Caco-2 (cell line): ENCODE measurements at regions not wholly inside any gene's neighbourhood (a gene's known extent, or its start where the extent isn't known, plus 50 kb on each side); places are given as distances from the start of the nearest gene placed in this dataset.

Experiments used
- BruUV-seq: library from RNA; stranded (reverse); fragments of 400-500 nt; replicated peaks from 2 replicates; lab custom pipeline; 2021; lab: Mats Ljungman, UMichigan
- CTCF ChIA-PET: fragments of 300-600 bp; sonication (Branson Sonifier 250); formaldehyde crosslinking; loops from one replicate; lab custom pipeline; 2022; ENCODE audit warnings: antibody characterized with exemption; lab: Charles Lee
- POLR2A ChIA-PET: fragments of 300-600 bp; sonication (Branson Sonifier 250); formaldehyde crosslinking; loops from one replicate; lab custom pipeline; 2022; ENCODE audit warnings: antibody characterized with exemption; lab: Charles Lee
- DNase-seq, 2 experiments: peaks; one replicate each; pipeline versions ENCODE4 v3.0.0 to v3.0.0-alpha.2; 2020 to 2022
- H3K27me3 ChIP-seq: replicated peaks from 2 replicates; pipeline ENCODE4 v1.6.0; 2011; ENCODE audit warnings: low read length; ENCODE audit not compliant: control insufficient read depth, insufficient read depth
- H3K36me3 ChIP-seq: 2 replicates; pipeline ENCODE4 v1.5.1; 2011; ENCODE audit warnings: low read length; ENCODE audit not compliant: control insufficient read depth, insufficient read depth
- H3K4me1 ChIP-seq: fragments of 250-450 bp; sonication (Bioruptor Pico); 2 replicates; pipeline ENCODE4 v1.5.1; 2020; ENCODE audit warnings: mild to moderate bottlenecking
- H3K4me3 ChIP-seq: 2 replicates; pipeline ENCODE4 v1.5.1; 2011; ENCODE audit warnings: low read depth, mild to moderate bottlenecking, control low read depth, low read length
- H3K9me3 ChIP-seq: fragments of 250-450 bp; sonication (Bioruptor Pico); 2 replicates; pipeline ENCODE4 v1.5.1; 2020; ENCODE audit warnings: mild to moderate bottlenecking, moderate library complexity
- H3K27ac Mint-ChIP-seq: one replicate; pipeline ENCODE4 v1.8.0; 2022; ENCODE audit warnings: mixed read lengths; ENCODE audit not compliant: unreplicated experiment
- H3K27me3 Mint-ChIP-seq: one replicate; pipeline ENCODE4 v1.8.0; 2022; ENCODE audit warnings: mixed read lengths; ENCODE audit not compliant: insufficient read depth, unreplicated experiment
- H3K36me3 Mint-ChIP-seq: one replicate; pipeline ENCODE4 v1.8.0; 2022; ENCODE audit warnings: mild to moderate bottlenecking, mixed read lengths; ENCODE audit not compliant: insufficient read depth, unreplicated experiment
- H3K4me1 Mint-ChIP-seq: one replicate; pipeline ENCODE4 v1.8.0; 2022; ENCODE audit warnings: low read depth, mixed read lengths; ENCODE audit not compliant: unreplicated experiment
- H3K4me3 Mint-ChIP-seq: one replicate; pipeline ENCODE4 v1.8.0; 2022; ENCODE audit warnings: mild to moderate bottlenecking, moderate library complexity, mixed read lengths; ENCODE audit not compliant: unreplicated experiment
- H3K9me3 Mint-ChIP-seq: one replicate; pipeline ENCODE4 v1.8.0; 2022; ENCODE audit warnings: mixed read lengths; ENCODE audit not compliant: unreplicated experiment
- CTCF ChIP-seq, 2 experiments: fragments of 200-600 bp in 1 of 2; IDR thresholded peaks; 1 replicate in 1 of 2; 2 replicates in 1 of 2; pipeline versions ENCODE4 v1.5.1 to v1.8.0; 2011 to 2022; ENCODE audit warnings: antibody characterized with exemption in 1 of 2, control low read depth in 1 of 2, inconsistent platforms in 1 of 2, low read depth in 1 of 2, low read length in 1 of 2, mild to moderate bottlenecking in 1 of 2, moderate library complexity in 1 of 2; ENCODE audit not compliant: insufficient read depth in 1 of 2, severe bottlenecking in 1 of 2, unreplicated experiment in 1 of 2
- intact Hi-C: fragments of 100-400 bp; cut with micrococcal nuclease; formaldehyde crosslinking; loops from one replicate; pipeline ENCODE4 v1.10.0; 2022; ENCODE audit not compliant: unreplicated experiment

DNA sequence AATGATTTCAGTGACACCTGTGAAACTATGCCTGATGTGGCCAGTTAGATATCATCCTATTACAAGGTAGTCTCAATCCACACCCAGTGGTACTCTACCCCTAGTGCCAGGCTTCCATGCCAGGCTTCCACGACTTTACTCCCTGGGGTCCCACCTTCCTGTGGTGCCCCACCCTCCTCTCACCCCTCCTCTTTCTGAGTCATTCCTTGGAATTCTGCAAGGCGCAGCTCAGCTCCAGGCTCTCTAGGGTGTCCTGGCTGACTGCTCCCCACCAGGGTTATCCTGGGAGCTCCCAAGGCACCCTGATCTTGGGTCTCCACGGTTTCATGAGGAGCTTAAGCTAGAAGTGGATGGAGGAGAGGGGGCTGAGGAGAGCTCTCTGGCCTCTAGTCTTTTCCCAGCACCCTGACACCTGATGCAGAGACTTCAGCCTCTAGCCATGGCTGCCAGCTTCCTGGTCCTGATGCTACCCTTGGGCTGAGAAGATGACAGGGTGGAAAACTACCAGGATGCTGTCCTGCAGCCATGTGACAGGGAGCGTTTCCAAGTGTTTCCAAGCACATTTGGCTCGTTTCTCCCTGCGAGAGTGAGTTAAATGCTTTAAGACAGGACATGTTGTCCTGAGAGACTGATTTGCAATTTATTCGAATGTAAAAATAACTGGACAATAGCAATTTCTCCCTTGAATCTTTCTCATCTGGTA is 1461.2 kb downstream of the TBC1D22A start:
- no peaks in the 10 kb centered on the region for H3K4me1 ChIP-seq
- no peak for TF ChIP-seq CTCF (IDR thresholded peaks at IDR 0.05; ENCODE audit: insufficient read depth in 1 of 2, low read depth in 1 of 2, low read length in 1 of 2, severe bottlenecking in 1 of 2, unreplicated experiment in 1 of 2)
- no peaks in the 10 kb centered on the region for H3K9me3 ChIP-seq
- no peaks in the 10 kb centered on the region for H3K36me3 ChIP-seq
- H3K4me3 Mint-ChIP-seq, result no peak overlapping the region
- no peaks in the 10 kb centered on the region for H3K27me3 ChIP-seq
- H3K27ac Mint-ChIP-seq, result no peak overlapping the region
- H3K36me3 Mint-ChIP-seq, result no peaks in the 10 kb centered on the region
- peaks cover 5% of the 10 kb centered on the region for H3K27me3 Mint-ChIP-seq
- no peak for DNase-seq
- peaks cover 15% of the 10 kb centered on the region for H3K9me3 Mint-ChIP-seq
- intact Hi-C loops, result no loop called here
- no peaks in the 10 kb centered on the region for H3K4me1 Mint-ChIP-seq
- POLR2A ChIA-PET, result no interaction called here
- no TSS peak for BruUV-seq
- CTCF ChIA-PET, result no interaction called here
- no peak overlapping the region for H3K4me3 ChIP-seq

DNA sequence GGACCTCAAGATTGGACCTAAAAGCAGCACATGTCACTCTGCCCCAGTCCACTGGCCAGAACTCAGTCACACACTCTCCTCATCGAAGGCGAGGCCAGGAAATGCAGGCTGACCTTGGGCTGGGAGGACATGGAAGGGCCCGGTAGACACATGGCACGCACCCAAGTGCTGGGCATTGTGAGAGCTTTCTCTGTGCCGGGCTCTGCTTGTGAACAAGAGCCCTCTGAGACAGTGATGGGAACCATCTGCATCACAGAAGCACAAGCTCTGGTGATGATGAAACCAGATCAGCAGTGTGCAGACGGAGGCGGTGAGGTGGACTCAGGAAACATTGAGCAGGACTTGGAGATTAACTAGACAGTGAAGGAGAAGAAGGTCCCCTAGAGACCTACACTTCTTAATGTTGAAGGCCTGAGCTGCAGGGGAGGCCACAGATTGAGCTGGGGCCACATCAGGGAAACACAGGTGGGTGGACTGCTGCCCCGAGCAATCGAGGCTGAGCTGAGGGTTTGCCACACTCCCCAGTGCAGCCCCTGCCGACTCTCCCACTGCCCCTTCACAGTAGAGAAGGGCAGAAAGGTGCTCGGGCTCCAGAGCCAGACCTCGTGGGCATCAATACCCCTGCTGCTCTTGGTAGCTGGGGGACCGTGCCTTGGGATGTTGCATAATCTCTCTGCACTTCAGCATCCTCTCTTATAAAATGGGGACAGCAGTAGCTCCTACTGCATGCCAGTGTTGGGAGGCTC is 1460.5 kb downstream of the TBC1D22A start:
- Mint-ChIP-seq H3K4me3 (no peak overlapping the region), H3K36me3 (no peaks in the 10 kb centered on the region), H3K9me3 (peaks cover 15% of the 10 kb centered on the region), H3K4me1 (no peaks in the 10 kb centered on the region), H3K27me3 (peaks cover 5% of the 10 kb centered on the region), H3K27ac (no peak overlapping the region)
- no peaks in the 10 kb centered on the region for H3K36me3 ChIP-seq
- CTCF ChIA-PET, result no interaction called here
- no peaks in the 10 kb centered on the region for H3K4me1 ChIP-seq
- no peaks in the 10 kb centered on the region for H3K9me3 ChIP-seq
- intact Hi-C loops, result no loop called here
- POLR2A ChIA-PET, result no interaction called here
- TF ChIP-seq CTCF (IDR thresholded peaks at IDR 0.05; ENCODE audit: insufficient read depth in 1 of 2, low read depth in 1 of 2, low read length in 1 of 2, severe bottlenecking in 1 of 2, unreplicated experiment in 1 of 2), result no peak
- no peaks in the 10 kb centered on the region for H3K27me3 ChIP-seq
- no TSS peak for BruUV-seq
- DNase-seq, result no peak
- no peak overlapping the region for H3K4me3 ChIP-seq

- Mint-ChIP-seq H3K9me3 (peaks cover 15% of the 10 kb centered on the region), H3K27me3 (peaks cover 8% of the 10 kb centered on the region), H3K4me1 (no peaks in the 10 kb centered on the region), H3K27ac (no peak overlapping the region), H3K36me3 (no peaks in the 10 kb centered on the region), H3K4me3 (no peak overlapping the region)
- TF ChIP-seq CTCF (IDR thresholded peaks at IDR 0.05; ENCODE audit: insufficient read depth in 1 of 2, low read depth in 1 of 2, low read length in 1 of 2, severe bottlenecking in 1 of 2, unreplicated experiment in 1 of 2), result no peak
- POLR2A ChIA-PET, result no interaction called here
- CTCF ChIA-PET, result no interaction called here
- intact Hi-C loops, result no loop called here
- BruUV-seq, result no TSS peak
- H3K4me1 ChIP-seq, result no peaks in the 10 kb centered on the region
- H3K9me3 ChIP-seq, result no peaks in the 10 kb centered on the region
- no peaks in the 10 kb centered on the region for H3K27me3 ChIP-seq
- DNase-seq, result no peak
- no peak overlapping the region for H3K4me3 ChIP-seq
- no peaks in the 10 kb centered on the region for H3K36me3 ChIP-seq
Observed at GRCh38 chr22:48218889-48219420, 1456.5 kb downstream of the TBC1D22A start.
